ENCODE measurements at regions not wholly inside any gene's neighbourhood (a gene's known extent, or its start where the extent isn't known, plus 50 kb on each side); places are given as distances from the start of the nearest gene placed in this dataset.

- H3K4me3 ChIP-seq = no peak overlapping the region
- no peak for DNase-seq
- H3K4me1 ChIP-seq (ENCODE audit: insufficient read depth) = no peaks in the 10 kb centered on the region
- no peak overlapping the region for H3K27ac ChIP-seq
- in situ Hi-C loops (cut with MboI) = no loop called here
- H3K4me2 ChIP-seq (ENCODE audit: unreplicated experiment) = no peak overlapping the region
- no peaks in the 10 kb centered on the region for H3K9me2 ChIP-seq (ENCODE audit: insufficient read depth)
- TF ChIP-seq EZH2phosphoT487 (IDR thresholded peaks at IDR 0.05; ENCODE audit: insufficient read depth, low read depth) (no peak), EZH2 (IDR thresholded peaks at IDR 0.05; ENCODE audit: insufficient read depth, poor library complexity, severe bottlenecking) (no peak)
- WGBS, 2 experiments (ENCODE audit: low coverage in 1 of 2, low lambda C conversion rate in 2 of 2, missing lambda C conversion rate in 2 of 2) = 58 to 62% methylated on average over 2 of the region's 2 CpGs
- no peaks in the 10 kb centered on the region for H3K36me3 ChIP-seq (ENCODE audit: low read depth)
- H3K27me3 ChIP-seq (replicated peaks; ENCODE audit: insufficient read depth) = no peaks in the 10 kb centered on the region
- no peak overlapping the region for H2AFZ ChIP-seq
- H3K9me3 ChIP-seq (ENCODE audit: low read depth) = no peaks in the 10 kb centered on the region
- H4K20me1 ChIP-seq (ENCODE audit: insufficient read depth) = no peaks in the 10 kb centered on the region
- no peaks in the 10 kb centered on the region for H3F3A ChIP-seq (ENCODE audit: insufficient read depth)
- no peaks in the 10 kb centered on the region for H3K79me2 ChIP-seq (ENCODE audit: insufficient read depth)
- H3K9ac ChIP-seq = no peak overlapping the region
These were observed 174.1 kb upstream of the MYO16 start for GRCh38 chr13:108455320-108455719.

- H3K27me3 ChIP-seq (replicated peaks; ENCODE audit: insufficient read depth) = no peaks in the 10 kb centered on the region
- in situ Hi-C loops (cut with MboI) = no loop called here
These were observed 169.4 kb upstream of the MYO16 start for GRCh38 chr13:108460043-108460442.

GRCh38 chr13:108460746-108461145 lies 168.7 kb upstream of the MYO16 start:
- H3K9me3 ChIP-seq (ENCODE audit: low read depth) = no peaks in the 10 kb centered on the region
- H3K4me3 ChIP-seq = no peak overlapping the region
- H3K9me2 ChIP-seq (ENCODE audit: insufficient read depth) = no peaks in the 10 kb centered on the region
- H3K79me2 ChIP-seq (ENCODE audit: insufficient read depth) = no peaks in the 10 kb centered on the region
- H3F3A ChIP-seq (ENCODE audit: insufficient read depth) = no peaks in the 10 kb centered on the region
- no peak overlapping the region for H3K27ac ChIP-seq
- no peak overlapping the region for H3K9ac ChIP-seq
- H4K20me1 ChIP-seq (ENCODE audit: insufficient read depth) = no peaks in the 10 kb centered on the region
- TF ChIP-seq EZH2phosphoT487 (IDR thresholded peaks at IDR 0.05; ENCODE audit: insufficient read depth, low read depth) (no peak), EZH2 (IDR thresholded peaks at IDR 0.05; ENCODE audit: insufficient read depth, poor library complexity, severe bottlenecking) (no peak)
- H3K36me3 ChIP-seq (ENCODE audit: low read depth) = no peaks in the 10 kb centered on the region
- no peak for DNase-seq
- WGBS, 2 experiments (ENCODE audit: low coverage in 1 of 2, low lambda C conversion rate in 2 of 2, missing lambda C conversion rate in 2 of 2) = 14 to 16% methylated on average over 4 of the region's 4 CpGs
- in situ Hi-C loops (cut with MboI) = no loop called here
- no peak overlapping the region for H2AFZ ChIP-seq
- H3K4me1 ChIP-seq (ENCODE audit: insufficient read depth) = no peaks in the 10 kb centered on the region
- H3K27me3 ChIP-seq (replicated peaks; ENCODE audit: insufficient read depth) = no peaks in the 10 kb centered on the region
- H3K4me2 ChIP-seq (ENCODE audit: unreplicated experiment) = no peak overlapping the region

More at GRCh38 chr13:108460043-108460442, 169.4 kb upstream of the MYO16 start:
- Histone ChIP-seq H3K4me2 (ENCODE audit: unreplicated experiment) (no peak overlapping the region), H3K4me3 (no peak overlapping the region), H2AFZ (no peak overlapping the region), H3K79me2 (ENCODE audit: insufficient read depth) (no peaks in the 10 kb centered on the region), H3F3A (ENCODE audit: insufficient read depth) (no peaks in the 10 kb centered on the region), H3K9me3 (ENCODE audit: low read depth) (no peaks in the 10 kb centered on the region), H4K20me1 (ENCODE audit: insufficient read depth) (no peaks in the 10 kb centered on the region), H3K36me3 (ENCODE audit: low read depth) (no peaks in the 10 kb centered on the region), H3K9ac (no peak overlapping the region), H3K9me2 (ENCODE audit: insufficient read depth) (no peaks in the 10 kb centered on the region), H3K4me1 (ENCODE audit: insufficient read depth) (no peaks in the 10 kb centered on the region), H3K27ac (no peak overlapping the region)
- WGBS, 2 experiments (ENCODE audit: low coverage in 1 of 2, low lambda C conversion rate in 2 of 2, missing lambda C conversion rate in 2 of 2) = 63 to 68% methylated on average over 4 of the region's 4 CpGs
- DNase-seq = no peak
- no peak for TF ChIP-seq EZH2 (IDR thresholded peaks at IDR 0.05; ENCODE audit: insufficient read depth, poor library complexity, severe bottlenecking)
- no peak for TF ChIP-seq EZH2phosphoT487 (IDR thresholded peaks at IDR 0.05; ENCODE audit: insufficient read depth, low read depth)

GRCh38 chr13:108463340-108463739 lies 166.1 kb upstream of the MYO16 start:
- no peak overlapping the region for H3K27ac ChIP-seq
- no peaks in the 10 kb centered on the region for H3K9me2 ChIP-seq (ENCODE audit: insufficient read depth)
- no peak overlapping the region for H2AFZ ChIP-seq
- WGBS, 2 experiments (ENCODE audit: low coverage in 1 of 2, low lambda C conversion rate in 2 of 2, missing lambda C conversion rate in 2 of 2) = 28% methylated on average over 3 of the region's 3 CpGs
- in situ Hi-C loops (cut with MboI) = no loop called here
- TF ChIP-seq EZH2 (IDR thresholded peaks at IDR 0.05; ENCODE audit: insufficient read depth, poor library complexity, severe bottlenecking) (no peak), EZH2phosphoT487 (IDR thresholded peaks at IDR 0.05; ENCODE audit: insufficient read depth, low read depth) (no peak)
- H3K4me1 ChIP-seq (ENCODE audit: insufficient read depth) = no peaks in the 10 kb centered on the region
- no peaks in the 10 kb centered on the region for H3K27me3 ChIP-seq (replicated peaks; ENCODE audit: insufficient read depth)
- peak; percentile 64 for DNase-seq
- H4K20me1 ChIP-seq (ENCODE audit: insufficient read depth) = no peaks in the 10 kb centered on the region
- no peak overlapping the region for H3K4me3 ChIP-seq
- H3K79me2 ChIP-seq (ENCODE audit: insufficient read depth) = no peaks in the 10 kb centered on the region
- H3F3A ChIP-seq (ENCODE audit: insufficient read depth) = no peaks in the 10 kb centered on the region
- H3K9ac ChIP-seq = no peak overlapping the region
- no peaks in the 10 kb centered on the region for H3K9me3 ChIP-seq (ENCODE audit: low read depth)
- H3K4me2 ChIP-seq (ENCODE audit: unreplicated experiment) = no peak overlapping the region
- no peaks in the 10 kb centered on the region for H3K36me3 ChIP-seq (ENCODE audit: low read depth)

- H3K9me3 ChIP-seq (ENCODE audit: low read depth) = no peaks in the 10 kb centered on the region
- H3K4me3 ChIP-seq = no peak overlapping the region
- H3K36me3 ChIP-seq (ENCODE audit: low read depth) = no peaks in the 10 kb centered on the region
- 14 to 15% methylated on average over 5 of the region's 5 CpGs for WGBS, 2 experiments (ENCODE audit: low coverage in 1 of 2, low lambda C conversion rate in 2 of 2, missing lambda C conversion rate in 2 of 2)
- H4K20me1 ChIP-seq (ENCODE audit: insufficient read depth) = no peaks in the 10 kb centered on the region
- no peaks in the 10 kb centered on the region for H3K79me2 ChIP-seq (ENCODE audit: insufficient read depth)
- no peak for DNase-seq
- H3K27me3 ChIP-seq (replicated peaks; ENCODE audit: insufficient read depth) = no peaks in the 10 kb centered on the region
- no peak overlapping the region for H2AFZ ChIP-seq
- H3K9ac ChIP-seq = no peak overlapping the region
- TF ChIP-seq EZH2phosphoT487 (IDR thresholded peaks at IDR 0.05; ENCODE audit: insufficient read depth, low read depth) (no peak), EZH2 (IDR thresholded peaks at IDR 0.05; ENCODE audit: insufficient read depth, poor library complexity, severe bottlenecking) (no peak)
- no peaks in the 10 kb centered on the region for H3F3A ChIP-seq (ENCODE audit: insufficient read depth)
- H3K27ac ChIP-seq = no peak overlapping the region
- no peaks in the 10 kb centered on the region for H3K9me2 ChIP-seq (ENCODE audit: insufficient read depth)
- in situ Hi-C loops (cut with MboI) = no loop called here
- H3K4me2 ChIP-seq (ENCODE audit: unreplicated experiment) = no peak overlapping the region
- no peaks in the 10 kb centered on the region for H3K4me1 ChIP-seq (ENCODE audit: insufficient read depth)
These were observed 158.5 kb upstream of the MYO16 start for GRCh38 chr13:108470921-108471320.

Measured in GM23248 (cell line).